Epithelial cell of esophagus (primary cell): ENCODE measurements at regions not wholly inside any gene's neighbourhood (a gene's known extent, or its start where the extent isn't known, plus 50 kb on each side); places are given as distances from the start of the nearest gene placed in this dataset.
A peak's percentile ranks its signal among the peaks of the same experiment; 100 is the strongest.
"Not testable (repeated sequence)": the region's sequence is repeated elsewhere in the genome, so short reads cannot be mapped to it uniquely, and the experiment has no call there.

Source experiments
- DNase-seq: peaks from one replicate; pipeline ENCODE4 v3.0.0; 2010; ENCODE audit warnings: low read depth
- H3K4me3 ChIP-seq: 2 replicates; pipeline ENCODE4 v1.5.1; 2011; ENCODE audit warnings: mild to moderate bottlenecking, low read length, control low read depth
- CTCF ChIP-seq: IDR thresholded peaks from 2 replicates; pipeline ENCODE4 v1.5.1; 2011; ENCODE audit warnings: low read depth, mild to moderate bottlenecking, low read length, control low read depth, inconsistent platforms; ENCODE audit not compliant: insufficient read depth; ENCODE audit errors: missing control alignments

GRCh38 chr9:33740075-33740474 is 55.3 kb upstream of the PRSS3 start:
- TF ChIP-seq CTCF: no peak
- no peak for DNase-seq
- H3K4me3 ChIP-seq: no peak overlapping the region

- DNase-seq: not testable (repeated sequence)
These were observed 54.4 kb upstream of the PRSS3 start for GRCh38 chr9:33740958-33741357.

GRCh38 chr9:33742051-33742450 is 53.3 kb upstream of the PRSS3 start:
- TF ChIP-seq CTCF: no peak
- no peak overlapping the region for H3K4me3 ChIP-seq
- DNase-seq: no peak

More at GRCh38 chr9:33740958-33741357, 54.4 kb upstream of the PRSS3 start:
- not testable (repeated sequence) for H3K4me3 ChIP-seq

GRCh38 chr9:33742519-33742918 is 52.8 kb upstream of the PRSS3 start:
- DNase-seq: no peak
- TF ChIP-seq CTCF: peak; percentile 10
- no peak overlapping the region for H3K4me3 ChIP-seq
